K562 (cell line): ENCODE measurements at regions not wholly inside any gene's neighbourhood (a gene's known extent, or its start where the extent isn't known, plus 50 kb on each side); places are given as distances from the start of the nearest gene placed in this dataset.

Source experiments
- ATAC-seq: fragments of 200-7000 bp; cut with Tn5 transposase; 3 replicates; pipeline ENCODE4 v1.9.1; 2020; ENCODE audit warnings: moderate library complexity
- BruUV-seq: library from RNA; stranded (reverse); fragments of 400-500 nt; replicated peaks from 2 replicates; lab custom pipeline; 2021; lab: Mats Ljungman, UMichigan
- CTCF ChIA-PET: fragments of 300-600 bp; formaldehyde crosslinking; extraction: SDS; loops from one replicate; lab custom pipeline; 2021; ENCODE audit warnings: low intra/inter-chr PET ratio; lab: Yijun Ruan, JAX
- POLR2A ChIA-PET: fragments of 300-600, 350-650 bp; sonication (Branson Sonifier 250); formaldehyde crosslinking; extraction: SDS; loops from one replicate; lab custom pipeline; 2021; ENCODE audit warnings: antibody characterized with exemption, inconsistent platforms; lab: Yijun Ruan, JAX
- DNase-seq, 4 experiments: peaks; one replicate each; pipeline versions ENCODE4 v3.0.0 to v3.0.0-alpha.2; 2011 to 2018; ENCODE audit warnings: low spot score in 3 of 4, mixed read lengths in 3 of 4; ENCODE audit errors: extremely low read depth in 1 of 4
- FAIRE-seq: peaks from 2 replicates; lab custom pipeline; 2011; peaks lifted over from hg19 to GRCh38; lab: Jason Lieb, UNC
- H2AFZ ChIP-seq: 2 replicates; pipeline ENCODE4 v1.6.0; 2011; ENCODE audit warnings: low read depth, low read length, control low read depth, inconsistent platforms
- H3K27ac ChIP-seq: fragments of 200-600 bp; 3 replicates; pipeline ENCODE4 v1.8.0; 2011; ENCODE audit warnings: low read depth, mild to moderate bottlenecking, control low read depth, inconsistent platforms, low read length, moderate library complexity, mixed read lengths; ENCODE audit errors: extremely low read depth
- H3K27me3 ChIP-seq, 2 experiments: fragments of 300-600 bp in 1 of 2; 2 replicates in 1 of 2; 3 replicates in 1 of 2; pipeline versions ENCODE4 v1.6.0 to v1.8.0; 2011; ENCODE audit warnings: inconsistent platforms in 2 of 2, low read length in 2 of 2, mild to moderate bottlenecking in 1 of 2, mixed read lengths in 1 of 2, moderate library complexity in 1 of 2; ENCODE audit not compliant: control insufficient read depth in 2 of 2, insufficient read depth in 2 of 2
- H3K36me3 ChIP-seq: fragments of 300-600 bp; 3 replicates; pipeline ENCODE4 v1.8.0; 2011; ENCODE audit warnings: mild to moderate bottlenecking, low read length, inconsistent platforms; ENCODE audit not compliant: control insufficient read depth, insufficient read depth
- H3K4me1 ChIP-seq, 2 experiments: fragments of 200-600 bp in 1 of 2; replicated peaks in 1 of 2; 2 replicates in 1 of 2; 3 replicates in 1 of 2; pipeline versions ENCODE4 v1.5.1 to v1.8.0; 2011; ENCODE audit warnings: inconsistent platforms in 2 of 2, low read length in 2 of 2, mild to moderate bottlenecking in 1 of 2, mixed read lengths in 1 of 2, moderate library complexity in 1 of 2; ENCODE audit not compliant: control insufficient read depth in 2 of 2, insufficient read depth in 2 of 2
- H3K4me2 ChIP-seq: 2 replicates; pipeline ENCODE4 v1.6.1; 2011; ENCODE audit warnings: low read length, control low read depth, inconsistent platforms, mixed read lengths; ENCODE audit not compliant: insufficient read depth
- H3K4me3 ChIP-seq: fragments of 200-600 bp; sonication (generic), shearing (Covaris generic); 2 replicates; pipeline ENCODE4 v1.5.1; 2016; ENCODE audit warnings: control low read depth, inconsistent platforms
- H3K79me2 ChIP-seq: fragments of 200-600 bp; 3 replicates; pipeline ENCODE4 v1.8.0; 2011; ENCODE audit warnings: low read length, inconsistent platforms; ENCODE audit not compliant: control insufficient read depth, insufficient read depth
- H3K9ac ChIP-seq, 2 experiments: 2 replicates each; pipeline versions ENCODE4 v1.6.0 to v1.6.1; 2011; ENCODE audit warnings: low read depth in 2 of 2, low read length in 2 of 2, control low read depth in 1 of 2, inconsistent platforms in 1 of 2, mild to moderate bottlenecking in 1 of 2, mixed read lengths in 1 of 2; ENCODE audit not compliant: insufficient read depth in 1 of 2
- H3K9me1 ChIP-seq: one replicate; pipeline ENCODE4 v1.6.0; 2011; ENCODE audit warnings: inconsistent platforms, mild to moderate bottlenecking, low read length, moderate library complexity; ENCODE audit not compliant: control insufficient read depth, insufficient read depth
- H3K9me3 ChIP-seq: replicated peaks from 2 replicates; pipeline ENCODE4 v1.5.1; 2011; ENCODE audit warnings: low read depth, low read length, inconsistent platforms; ENCODE audit not compliant: control insufficient read depth, insufficient read depth
- H4K20me1 ChIP-seq: replicated peaks from 2 replicates; pipeline ENCODE4 v1.6.1; 2011; ENCODE audit warnings: low read length, inconsistent platforms, mixed read lengths; ENCODE audit not compliant: control insufficient read depth, insufficient read depth
- BCOR ChIP-seq: fragments of 450-650 bp; IDR thresholded peaks from 2 replicates; pipeline ENCODE4 v1.6.1; 2016
- CCAR2 ChIP-seq: fragments of 200-400 bp; formaldehyde crosslinking; IDR thresholded peaks from 2 replicates; pipeline ENCODE4 v1.6.1; 2017; ENCODE audit warnings: mild to moderate bottlenecking, low read depth, low read length
- E2F3 ChIP-seq: fragments of 250-450 bp; sonication (Bioruptor Pico); IDR thresholded peaks from 2 replicates; pipeline ENCODE4 v1.4.0; 2020; ENCODE audit warnings: mild to moderate bottlenecking
- ELK1 ChIP-seq: sonication (generic); formaldehyde crosslinking; IDR thresholded peaks from 2 replicates; pipeline ENCODE4 v1.8.1; 2022; ENCODE audit warnings: missing genetic modification reagents
- ERF ChIP-seq: fragments of 450-650 bp; formaldehyde crosslinking; IDR thresholded peaks from 2 replicates; pipeline ENCODE4 v1.4.0; 2020; ENCODE audit warnings: mild to moderate bottlenecking, mixed read lengths
- FOS ChIP-seq: IDR thresholded peaks from 3 replicates; pipeline ENCODE4 v1.6.1; 2011; ENCODE audit not compliant: insufficient read length; ENCODE audit errors: extremely low read depth
- KLF16 ChIP-seq: IDR thresholded peaks from 2 replicates; pipeline ENCODE4 v1.6.1; 2016; ENCODE audit warnings: antibody characterized with exemption
- PCBP1 ChIP-seq: fragments of 200-400 bp; formaldehyde crosslinking; IDR thresholded peaks from 2 replicates; pipeline ENCODE4 v1.6.1; 2018; ENCODE audit warnings: mild to moderate bottlenecking, low read depth, low read length; ENCODE audit not compliant: poor library complexity, severe bottlenecking
- POU5F1 ChIP-seq: fragments of 150-350 bp; IDR thresholded peaks from 2 replicates; pipeline ENCODE4 v1.6.1; 2014; ENCODE audit warnings: borderline replicate concordance, low read length, low read depth, mild to moderate bottlenecking; ENCODE audit not compliant: partially characterized antibody
- SUPT5H ChIP-seq: fragments of 450-650 bp; IDR thresholded peaks from 2 replicates; pipeline ENCODE4 v1.6.1; 2016
- TAF7 ChIP-seq: fragments of 450-650 bp; IDR thresholded peaks from 2 replicates; pipeline ENCODE4 v1.6.1; 2016; ENCODE audit warnings: missing genetic modification characterization, missing compliant biosample characterization
- TCFL5 ChIP-seq: fragments of 250-450 bp; sonication (Bioruptor Pico); conservative IDR thresholded peaks from 2 replicates; pipeline ENCODE4 v1.6.1; 2021; ENCODE audit warnings: mild to moderate bottlenecking, moderate library complexity, matching md5 sums
- ZBTB33 ChIP-seq: sonication (generic); formaldehyde crosslinking; IDR thresholded peaks from 2 replicates; pipeline ENCODE4 v1.8.1; 2023; ENCODE audit warnings: mild to moderate bottlenecking, missing genetic modification reagents
- ZFP36 ChIP-seq: fragments of 150-350 bp; IDR thresholded peaks from 2 replicates; pipeline ENCODE4 v1.6.1; 2018; ENCODE audit warnings: low read length, low read depth; ENCODE audit not compliant: partially characterized antibody
- ZNF583 ChIP-seq: fragments of 250-450 bp; sonication (Bioruptor Pico); IDR thresholded peaks from 2 replicates; pipeline ENCODE4 v1.4.0; 2020
- ZNF699 ChIP-seq: fragments of 250-450 bp; sonication (Bioruptor Pico); IDR thresholded peaks from 2 replicates; pipeline ENCODE4 v1.8.0; 2021; ENCODE audit warnings: mild to moderate bottlenecking, moderate library complexity; ENCODE audit not compliant: insufficient replicate concordance
- in situ Hi-C: fragments of 300-500 bp; cut with MboI; formaldehyde crosslinking; loops from 4 replicates; pipeline ENCODE4 v1.15.0; 2018; ENCODE audit warnings: inconsistent platforms, mixed read lengths
- intact Hi-C: fragments of 100-400 bp; cut with micrococcal nuclease; formaldehyde crosslinking; loops from 2 replicates; pipeline ENCODE4 v1.14.2; 2022

- H3K4me3 ChIP-seq: no peak overlapping the region
- no peak overlapping the region for H3K9ac ChIP-seq
- intact Hi-C loops: no loop called here
- no peaks in the 10 kb centered on the region for H4K20me1 ChIP-seq
- ChIA-PET CTCF (no interaction called here), POLR2A (no interaction called here)
- no peak overlapping the region for H3K4me2 ChIP-seq
- DNase-seq: no peak
- ATAC-seq: no peak
- no peaks in the 10 kb centered on the region for H3K27me3 ChIP-seq
- no peaks in the 10 kb centered on the region for H3K36me3 ChIP-seq
- FAIRE-seq: no peak
- BruUV-seq: no TSS peak
- no peaks in the 10 kb centered on the region for H3K79me2 ChIP-seq
- H2AFZ ChIP-seq: no peak overlapping the region
- in situ Hi-C loops: no loop called here
- TF ChIP-seq ZNF699 (CRISPR knock-in tag) (no peak), ELK1 (no peak), PCBP1 (no peak), ZNF583 (no peak), E2F3 (CRISPR knock-in tag) (no peak), ZFP36 (no peak), POU5F1 (no peak), SUPT5H (no peak), ERF (CRISPR knock-in tag) (no peak), TCFL5 (CRISPR knock-in tag) (no peak), FOS (no peak), CCAR2 (no peak), TAF7 (no peak), BCOR (no peak), ZBTB33 (no peak), KLF16 (no peak)
- H3K4me1 ChIP-seq: no peaks in the 10 kb centered on the region
- H3K27ac ChIP-seq: no peak overlapping the region
- no peaks in the 10 kb centered on the region for H3K9me1 ChIP-seq
- H3K9me3 ChIP-seq: 0 out of 2 replicates have a peak, but pooled peaks cover 2% of the 10 kb centered on the region
Observed at GRCh38 chr12:94811611-94812010, 161.3 kb upstream of the TMCC3 start.
